Common myeloid progenitor, CD34-positive (primary cell): ENCODE measurements at regions not wholly inside any gene's neighbourhood (a gene's known extent, or its start where the extent isn't known, plus 50 kb on each side); places are given as distances from the start of the nearest gene placed in this dataset.
A peak's percentile ranks its signal among the peaks of the same experiment; 100 is the strongest.

Experiments used
- CTCF ChIA-PET: fragments of 350-600 bp; sonication (Branson Sonifier 250); formaldehyde crosslinking; loops from one replicate; lab custom pipeline; 2021; ENCODE audit warnings: antibody characterized with exemption; lab: Charles Lee
- POLR2A ChIA-PET: fragments of 350-600 bp; sonication (Branson Sonifier 250); formaldehyde crosslinking; loops from one replicate; lab custom pipeline; 2021; ENCODE audit warnings: antibody characterized with exemption; lab: Charles Lee
- DNase-seq, 3 donors: peaks; one replicate each; pipeline versions ENCODE4 v3.0.0 to v3.0.0-alpha.2; 2013
- H3K27ac ChIP-seq, 2 experiments: 1 replicate in 1 of 2; 2 replicates in 1 of 2; pipeline ENCODE4 v1.7.0; 2013; ENCODE audit warnings: inconsistent platforms in 2 of 2, low read length in 2 of 2, mild to moderate bottlenecking in 2 of 2, low read depth in 1 of 2, moderate library complexity in 1 of 2; ENCODE audit not compliant: severe bottlenecking in 2 of 2, insufficient read depth in 1 of 2, poor library complexity in 1 of 2
- H3K27me3 ChIP-seq, 5 experiments: replicated peaks in 2 of 5; 1 replicate in 3 of 5; 2 replicates in 2 of 5; pipeline versions ENCODE4 v1.6.1 to v1.7.0; 2013; ENCODE audit warnings: low read length in 4 of 5, mild to moderate bottlenecking in 2 of 5, moderate library complexity in 2 of 5, inconsistent platforms in 1 of 5; ENCODE audit not compliant: insufficient read depth in 5 of 5, control insufficient read depth in 4 of 5
- H3K36me3 ChIP-seq, 4 experiments: 1 replicate in 2 of 4; 2 replicates in 2 of 4; pipeline versions ENCODE4 v1.6.1 to v1.7.0; 2013; ENCODE audit warnings: low read length in 3 of 4, control low read depth in 1 of 4, mild to moderate bottlenecking in 1 of 4; ENCODE audit not compliant: control insufficient read depth in 4 of 4, insufficient read depth in 4 of 4
- H3K4me1 ChIP-seq, 4 experiments: 1 replicate in 3 of 4; 2 replicates in 1 of 4; pipeline versions ENCODE4 v1.6.1 to v1.7.1; 2013; ENCODE audit warnings: low read length in 3 of 4, mild to moderate bottlenecking in 3 of 4, control low read depth in 1 of 4, inconsistent platforms in 1 of 4, moderate library complexity in 1 of 4; ENCODE audit not compliant: control insufficient read depth in 4 of 4, insufficient read depth in 4 of 4; ENCODE audit errors: control extremely low read depth in 1 of 4
- H3K4me3 ChIP-seq, 7 experiments: 1 replicate in 4 of 7; 2 replicates in 3 of 7; pipeline versions ENCODE4 v1.5.1 to v1.7.0; 2013; ENCODE audit warnings: mild to moderate bottlenecking in 7 of 7, low read length in 6 of 7, moderate library complexity in 6 of 7, inconsistent platforms in 2 of 7, low read depth in 2 of 7, control low read depth in 1 of 7; ENCODE audit not compliant: insufficient read depth in 4 of 7, control insufficient read depth in 1 of 7; ENCODE audit errors: extremely low read depth in 1 of 7
- H3K9me3 ChIP-seq, 5 experiments: 1 replicate in 4 of 5; 2 replicates in 1 of 5; pipeline versions ENCODE4 v1.6.1 to v1.7.1; 2013; ENCODE audit warnings: low read length in 4 of 5, mild to moderate bottlenecking in 2 of 5, inconsistent platforms in 1 of 5, low read depth in 1 of 5, moderate library complexity in 1 of 5; ENCODE audit not compliant: control insufficient read depth in 4 of 5, insufficient read depth in 2 of 5; ENCODE audit errors: control extremely low read depth in 1 of 5
- WGBS: methylation state at CpG from one replicate; pipeline ENCODE4 v1.1.5; 2013; ENCODE audit not compliant: insufficient coverage; 5-methylcytosine and 5-hydroxymethylcytosine counted together

GRCh38 chr2:59529726-59530125 is 1023.7 kb downstream of the BCL11A start:
- POLR2A ChIA-PET, result no interaction called here
- CTCF ChIA-PET, result no interaction called here
- H3K27me3 ChIP-seq, result no peaks in the 10 kb centered on the region
- H3K27ac ChIP-seq, result no peak overlapping the region
- peaks cover 0 to 12% (median 6%) of the 10 kb centered on the region in 5 experiments for H3K9me3 ChIP-seq
- DNase-seq, result no peak
- H3K4me3 ChIP-seq, result no peak overlapping the region
- 100% methylated on average over 3 of the region's 7 CpGs for WGBS
- no peaks in the 10 kb centered on the region for H3K36me3 ChIP-seq
- H3K4me1 ChIP-seq, result no peaks in the 10 kb centered on the region

DNA sequence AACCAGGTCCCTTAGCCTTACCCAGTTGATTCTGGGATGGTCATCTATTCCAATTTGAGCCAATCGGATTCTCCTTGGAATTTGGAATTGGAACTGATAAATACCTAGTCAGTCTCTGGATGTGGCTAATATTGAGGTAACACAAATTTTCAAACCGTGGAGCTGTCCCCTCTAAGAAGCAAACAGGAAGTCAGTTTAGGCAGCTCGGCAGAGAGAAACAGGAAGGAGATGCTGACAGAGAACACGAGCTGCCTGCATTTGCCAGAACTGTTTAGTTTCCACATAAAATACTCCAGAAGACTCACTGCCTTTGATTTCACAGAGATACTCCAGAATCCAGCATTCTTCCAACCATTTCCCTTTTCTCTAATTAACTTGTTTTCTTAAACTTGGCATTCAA is 1024.9 kb downstream of the BCL11A start:
- POLR2A ChIA-PET, result no interaction called here
- CTCF ChIA-PET, result no interaction called here
- peaks cover 0 to 12% (median 6%) of the 10 kb centered on the region in 5 experiments for H3K9me3 ChIP-seq
- H3K27ac ChIP-seq, result no peak overlapping the region
- H3K4me1 ChIP-seq, result no peaks in the 10 kb centered on the region
- no peaks in the 10 kb centered on the region for H3K36me3 ChIP-seq
- no peaks in the 10 kb centered on the region for H3K27me3 ChIP-seq
- 0% methylated on average over 3 of the region's 4 CpGs for WGBS
- H3K4me3 ChIP-seq, result no peak overlapping the region
- peak in 2 of 3 donors; percentile 26 to 47 for DNase-seq

DNA sequence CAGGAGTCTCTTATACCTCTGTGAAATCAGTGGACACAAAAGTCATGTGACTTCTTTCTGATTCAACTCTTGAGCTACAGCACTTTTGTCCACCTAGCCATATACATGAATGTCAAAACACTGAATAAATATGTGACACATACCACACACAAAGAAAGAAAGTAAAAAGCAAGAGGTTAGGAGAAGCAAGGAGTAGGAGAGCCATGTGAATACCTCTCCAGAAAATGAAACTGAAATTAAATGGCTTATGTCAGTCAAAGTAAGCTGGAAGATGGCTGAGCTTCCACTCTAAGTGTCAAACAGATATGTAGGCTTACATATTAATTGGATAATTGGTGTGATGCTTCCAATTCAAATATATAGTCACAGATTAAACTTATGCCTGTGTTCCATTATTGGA is 1050.5 kb downstream of the BCL11A start:
- H3K36me3 ChIP-seq, result no peaks in the 10 kb centered on the region
- H3K9me3 ChIP-seq, result peaks cover 0 to 4% (median 0%) of the 10 kb centered on the region in 5 experiments
- DNase-seq, result peak in 1 of 3 donors; percentile 1
- POLR2A ChIA-PET, result no interaction called here
- H3K4me1 ChIP-seq, result no peaks in the 10 kb centered on the region
- H3K4me3 ChIP-seq, result no peak overlapping the region
- no peaks in the 10 kb centered on the region for H3K27me3 ChIP-seq
- H3K27ac ChIP-seq, result no peak overlapping the region
- CTCF ChIA-PET, result interaction anchor here (1.1 kb wide), 1 partner anchor 45 kb away, joined by 3 read pairs; no protein-coding TSS in a partner anchor

- Histone ChIP-seq H3K4me1 (no peaks in the 10 kb centered on the region), H3K36me3 (no peaks in the 10 kb centered on the region), H3K27ac (no peak overlapping the region), H3K27me3 (no peaks in the 10 kb centered on the region), H3K4me3 (no peak overlapping the region), H3K9me3 (peaks cover under 1 to 17% (median 3%) of the 10 kb centered on the region in 5 experiments)
- no peak for DNase-seq
- WGBS, result 100% methylated on average over 1 of the region's 2 CpGs
- POLR2A ChIA-PET, result no interaction called here
- CTCF ChIA-PET, result no interaction called here
Observed at GRCh38 chr2:59490994-59491393, 1062.5 kb downstream of the BCL11A start.

GRCh38 chr2:59490192-59490591 is 1063.3 kb downstream of the BCL11A start:
- CTCF ChIA-PET, result no interaction called here
- DNase-seq, result no peak
- H3K9me3 ChIP-seq, result peaks cover 0 to 9% (median 3%) of the 10 kb centered on the region in 5 experiments
- H3K4me3 ChIP-seq, result no peak overlapping the region
- no peaks in the 10 kb centered on the region for H3K4me1 ChIP-seq
- no peaks in the 10 kb centered on the region for H3K27me3 ChIP-seq
- no peak overlapping the region for H3K27ac ChIP-seq
- POLR2A ChIA-PET, result no interaction called here
- WGBS, result no CpG with 5 or more reads among the region's 2 CpGs
- no peaks in the 10 kb centered on the region for H3K36me3 ChIP-seq

DNA sequence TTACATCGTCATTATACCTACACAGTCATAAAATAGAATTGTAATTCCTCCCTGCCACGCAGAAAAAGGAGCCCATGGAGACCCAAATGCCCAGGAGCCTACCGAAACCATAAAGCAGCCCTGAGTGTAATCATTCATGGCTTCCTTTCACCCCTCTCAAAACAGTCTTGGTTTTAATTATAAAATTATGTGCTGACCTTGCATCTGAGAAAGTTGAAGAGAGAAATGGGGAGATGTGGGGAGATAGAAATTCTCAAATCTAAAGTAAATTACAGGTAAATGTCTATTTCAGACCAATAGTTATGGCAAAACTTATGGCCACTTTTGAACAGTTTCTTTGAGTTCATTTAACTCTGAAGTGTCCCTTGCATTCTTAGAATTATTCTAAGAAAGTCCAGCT is 1068.8 kb downstream of the BCL11A start:
- Histone ChIP-seq H3K4me3 (no peak overlapping the region), H3K4me1 (no peaks in the 10 kb centered on the region), H3K36me3 (no peaks in the 10 kb centered on the region), H3K27ac (no peak overlapping the region), H3K9me3 (peaks cover 0 to 7% (median 0%) of the 10 kb centered on the region in 5 experiments), H3K27me3 (no peaks in the 10 kb centered on the region)
- WGBS, result no CpG with 5 or more reads among the region's 3 CpGs
- ChIA-PET POLR2A (no interaction called here), CTCF (no interaction called here)
- DNase-seq, result no peak

GRCh38 chr2:59463426-59463825 is 1090.0 kb downstream of the BCL11A start:
- no peaks in the 10 kb centered on the region for H3K4me1 ChIP-seq
- no peak for DNase-seq
- no peaks in the 10 kb centered on the region for H3K36me3 ChIP-seq
- no peak overlapping the region for H3K27ac ChIP-seq
- H3K4me3 ChIP-seq, result no peak overlapping the region
- ChIA-PET CTCF (interaction anchor here (1.0 kb wide), 2 partner anchors 9 to 12 kb away, joined by 3 read pairs; no protein-coding TSS in a partner anchor), POLR2A (no interaction called here)
- no peaks in the 10 kb centered on the region for H3K27me3 ChIP-seq
- 96% methylated on average over 4 of the region's 4 CpGs for WGBS
- H3K9me3 ChIP-seq, result peaks cover 0 to 6% (median 0%) of the 10 kb centered on the region in 5 experiments
